ENCODE measurements at regions not wholly inside any gene's neighbourhood (a gene's known extent, or its start where the extent isn't known, plus 50 kb on each side); places are given as distances from the start of the nearest gene placed in this dataset.

DNA sequence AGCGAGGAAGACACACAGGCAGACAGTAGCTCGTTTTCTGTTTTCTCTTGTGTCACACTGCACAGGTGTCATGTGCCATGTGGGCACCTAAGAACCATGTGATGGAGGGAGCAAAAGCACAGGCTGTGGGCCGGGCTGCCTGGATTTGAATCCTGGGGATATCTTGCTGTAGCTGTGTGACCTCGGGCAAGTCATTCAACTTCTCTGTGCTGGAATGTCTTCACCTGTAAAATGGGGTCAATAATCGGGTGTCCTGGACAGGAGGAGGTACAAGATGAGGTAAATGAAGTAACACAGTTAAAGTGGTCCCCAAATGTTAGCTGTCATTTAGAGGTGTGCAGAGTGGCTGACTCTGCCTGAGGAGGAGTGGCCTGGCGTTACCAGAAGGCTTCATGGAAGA, 246.9 kb downstream of the RPS24 start:
- TF ChIP-seq, protein P1, sequence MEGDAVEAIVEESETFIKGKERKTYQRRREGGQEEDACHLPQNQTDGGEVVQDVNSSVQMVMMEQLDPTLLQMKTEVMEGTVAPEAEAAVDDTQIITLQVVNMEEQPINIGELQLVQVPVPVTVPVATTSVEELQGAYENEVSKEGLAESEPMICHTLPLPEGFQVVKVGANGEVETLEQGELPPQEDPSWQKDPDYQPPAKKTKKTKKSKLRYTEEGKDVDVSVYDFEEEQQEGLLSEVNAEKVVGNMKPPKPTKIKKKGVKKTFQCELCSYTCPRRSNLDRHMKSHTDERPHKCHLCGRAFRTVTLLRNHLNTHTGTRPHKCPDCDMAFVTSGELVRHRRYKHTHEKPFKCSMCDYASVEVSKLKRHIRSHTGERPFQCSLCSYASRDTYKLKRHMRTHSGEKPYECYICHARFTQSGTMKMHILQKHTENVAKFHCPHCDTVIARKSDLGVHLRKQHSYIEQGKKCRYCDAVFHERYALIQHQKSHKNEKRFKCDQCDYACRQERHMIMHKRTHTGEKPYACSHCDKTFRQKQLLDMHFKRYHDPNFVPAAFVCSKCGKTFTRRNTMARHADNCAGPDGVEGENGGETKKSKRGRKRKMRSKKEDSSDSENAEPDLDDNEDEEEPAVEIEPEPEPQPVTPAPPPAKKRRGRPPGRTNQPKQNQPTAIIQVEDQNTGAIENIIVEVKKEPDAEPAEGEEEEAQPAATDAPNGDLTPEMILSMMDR (IDR thresholded peaks at IDR 0.05): no peak
- no peak for TF ChIP-seq POLR2A (IDR thresholded peaks at IDR 0.05)

Data from tibial nerve (tissue), 3 donors.